Stomach (tissue), 8 donors: ENCODE measurements at regions not wholly inside any gene's neighbourhood (a gene's known extent, or its start where the extent isn't known, plus 50 kb on each side); places are given as distances from the start of the nearest gene placed in this dataset.

ENCODE experiments used
- DNase-seq, 2 donors: peaks; one replicate each; pipeline versions ENCODE4 v3.0.0 to v3.0.0-alpha.2; 2013 to 2019
- H3K27ac ChIP-seq, 5 donors: fragments of 200-600 bp in 4 of 5; sonication (generic) in 4 of 5; one replicate each; pipeline ENCODE4 v1.5.1; 2013 to 2019; ENCODE audit warnings: mild to moderate bottlenecking in 1 of 5, moderate library complexity in 1 of 5
- H3K27me3 ChIP-seq, 3 donors: fragments of 200-600 bp; sonication (generic); one replicate each; pipeline ENCODE4 v1.5.1; 2017 to 2019; ENCODE audit warnings: mixed run types in 1 of 3
- H3K36me3 ChIP-seq, 4 donors: fragments of 200-600 bp; sonication (generic); 1 replicate in 3 of 4; 2 replicates in 1 of 4; pipeline ENCODE4 v1.5.1; 2016 to 2019
- H3K4me1 ChIP-seq, 4 donors: fragments of 200-600 bp; sonication (generic); one replicate each; pipeline ENCODE4 v1.5.1; 2016 to 2019
- H3K4me3 ChIP-seq, 4 donors: fragments of 200-600 bp; sonication (generic) in 3 of 4; one replicate each; pipeline ENCODE4 v1.5.1; 2016 to 2019; ENCODE audit warnings: mild to moderate bottlenecking in 1 of 4
- H3K9me3 ChIP-seq, 4 donors: fragments of 200-600 bp; sonication (generic); one replicate each; pipeline ENCODE4 v1.5.1; 2016 to 2019
- EP300 ChIP-seq: sonication (generic); formaldehyde crosslinking; IDR thresholded peaks from one replicate; pipeline ENCODE4 v1.6.1; 2017; ENCODE audit warnings: antibody characterized with exemption
- POLR2A ChIP-seq, 4 donors: fragments of 450-650 bp; IDR thresholded peaks; one replicate each; pipeline ENCODE4 v1.6.1; 2016; ENCODE audit warnings: antibody characterized with exemption in 4 of 4, control low read depth in 2 of 4, mild to moderate bottlenecking in 1 of 4, moderate library complexity in 1 of 4
- POLR2AphosphoS5 ChIP-seq, 3 donors: sonication (generic); formaldehyde crosslinking; IDR thresholded peaks; one replicate each; pipeline ENCODE4 v1.6.1; 2016; ENCODE audit warnings: antibody characterized with exemption in 3 of 3
- WGBS, 5 donors: extraction: QIAGEN DNeasy Blood & Tissue Kit in 3 of 5; methylation state at CpG; one replicate each; pipeline versions ENCODE4 v1.1.5 to v1.1.7; 2013 to 2018; 5-methylcytosine and 5-hydroxymethylcytosine counted together
- intact Hi-C: fragments of 100-400 bp; cut with DNase I; formaldehyde crosslinking; loops from one replicate; pipeline ENCODE4 v1.15.1; 2023; ENCODE audit warnings: low total_unique reads
- TF ChIP-seq, protein P1 (sequence below), 7 experiments: fragments of 450-650 bp in 4 of 7; fragments of 200-600 bp in 3 of 7; sonication (generic) in 3 of 7; IDR thresholded peaks; one replicate each; pipeline ENCODE4 v1.5.1; 2016 to 2019; ENCODE audit warnings: antibody characterized with exemption in 7 of 7, control low read depth in 2 of 7, mild to moderate bottlenecking in 1 of 7
- donor health status: healthy with polysubstance abuse.
- donor health status: Bipolar disorder and iron deficiency.
- donor health status: healthy.

DNA sequence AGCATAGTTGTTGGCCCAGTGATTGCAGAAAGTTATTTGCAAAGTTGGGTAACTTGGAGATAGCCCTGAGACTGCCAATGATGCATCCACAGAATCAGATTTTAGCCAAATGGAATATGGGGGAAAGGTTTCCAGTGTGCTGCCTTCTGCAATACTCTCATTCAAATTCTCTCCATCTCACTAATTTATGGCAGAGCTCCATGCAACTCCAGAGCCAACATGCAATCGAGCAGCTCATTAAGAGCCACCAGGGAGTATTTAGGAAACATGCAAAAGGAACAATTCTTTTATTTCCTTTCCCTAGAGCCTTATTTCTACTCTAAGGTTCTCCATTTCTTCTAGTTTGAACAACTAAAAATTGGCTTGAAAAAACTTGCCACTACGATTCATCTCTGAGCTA, 135.9 kb upstream of the MARCHF11 start:
- Histone ChIP-seq H3K27me3 (no peaks in the 10 kb centered on the region), H3K9me3 (peaks cover 0 to 9% (median 2%) of the 10 kb centered on the region in 4 donors), H3K27ac (no peak overlapping the region), H3K4me1 (no peaks in the 10 kb centered on the region), H3K4me3 (no peak overlapping the region), H3K36me3 (no peaks in the 10 kb centered on the region)
- no peak for DNase-seq
- WGBS, 5 donors: 64 to 78% (median 74%) methylated on average over 2 of the region's 2 CpGs
- TF ChIP-seq EP300 (no peak), POLR2A (IDR thresholded peaks at IDR 0.05) (no peak), POLR2AphosphoS5 (IDR thresholded peaks at IDR 0.05) (no peak)
- TF ChIP-seq, protein P1, sequence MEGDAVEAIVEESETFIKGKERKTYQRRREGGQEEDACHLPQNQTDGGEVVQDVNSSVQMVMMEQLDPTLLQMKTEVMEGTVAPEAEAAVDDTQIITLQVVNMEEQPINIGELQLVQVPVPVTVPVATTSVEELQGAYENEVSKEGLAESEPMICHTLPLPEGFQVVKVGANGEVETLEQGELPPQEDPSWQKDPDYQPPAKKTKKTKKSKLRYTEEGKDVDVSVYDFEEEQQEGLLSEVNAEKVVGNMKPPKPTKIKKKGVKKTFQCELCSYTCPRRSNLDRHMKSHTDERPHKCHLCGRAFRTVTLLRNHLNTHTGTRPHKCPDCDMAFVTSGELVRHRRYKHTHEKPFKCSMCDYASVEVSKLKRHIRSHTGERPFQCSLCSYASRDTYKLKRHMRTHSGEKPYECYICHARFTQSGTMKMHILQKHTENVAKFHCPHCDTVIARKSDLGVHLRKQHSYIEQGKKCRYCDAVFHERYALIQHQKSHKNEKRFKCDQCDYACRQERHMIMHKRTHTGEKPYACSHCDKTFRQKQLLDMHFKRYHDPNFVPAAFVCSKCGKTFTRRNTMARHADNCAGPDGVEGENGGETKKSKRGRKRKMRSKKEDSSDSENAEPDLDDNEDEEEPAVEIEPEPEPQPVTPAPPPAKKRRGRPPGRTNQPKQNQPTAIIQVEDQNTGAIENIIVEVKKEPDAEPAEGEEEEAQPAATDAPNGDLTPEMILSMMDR (IDR thresholded peaks at IDR 0.05): no peak
- intact Hi-C loops: no loop called here

DNA sequence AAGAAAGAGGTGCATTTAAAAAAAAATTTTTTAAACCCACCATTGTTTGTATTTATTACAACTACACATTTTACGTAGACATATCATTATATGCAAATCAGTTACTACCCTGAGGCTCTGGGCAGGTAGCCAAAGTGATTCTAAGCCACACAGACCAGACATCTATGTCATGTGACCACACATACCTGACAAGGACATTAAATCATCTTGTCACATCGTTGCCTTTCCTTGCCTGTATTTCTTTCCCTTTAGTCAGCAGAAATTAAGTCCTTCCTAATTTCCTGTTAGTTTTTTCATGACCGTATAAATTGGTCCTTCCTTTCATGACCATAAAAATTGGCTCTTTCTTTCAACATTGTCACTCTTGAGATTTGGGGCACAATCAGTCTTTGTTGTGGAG, 134.2 kb upstream of the MARCHF11 start:
- TF ChIP-seq, protein P1 (IDR thresholded peaks at IDR 0.05): no peak
- TF ChIP-seq POLR2AphosphoS5 (IDR thresholded peaks at IDR 0.05) (no peak), EP300 (no peak), POLR2A (IDR thresholded peaks at IDR 0.05) (no peak)
- no peak overlapping the region for H3K27ac ChIP-seq
- H3K36me3 ChIP-seq: no peaks in the 10 kb centered on the region
- H3K4me1 ChIP-seq: no peaks in the 10 kb centered on the region
- peaks cover 0 to 9% (median 2%) of the 10 kb centered on the region in 4 donors for H3K9me3 ChIP-seq
- DNase-seq: no peak
- H3K27me3 ChIP-seq: no peaks in the 10 kb centered on the region
- WGBS, 5 donors: 47 to 62% (median 54%) methylated on average over 3 of the region's 3 CpGs
- intact Hi-C loops: no loop called here
- H3K4me3 ChIP-seq: no peak overlapping the region

DNA sequence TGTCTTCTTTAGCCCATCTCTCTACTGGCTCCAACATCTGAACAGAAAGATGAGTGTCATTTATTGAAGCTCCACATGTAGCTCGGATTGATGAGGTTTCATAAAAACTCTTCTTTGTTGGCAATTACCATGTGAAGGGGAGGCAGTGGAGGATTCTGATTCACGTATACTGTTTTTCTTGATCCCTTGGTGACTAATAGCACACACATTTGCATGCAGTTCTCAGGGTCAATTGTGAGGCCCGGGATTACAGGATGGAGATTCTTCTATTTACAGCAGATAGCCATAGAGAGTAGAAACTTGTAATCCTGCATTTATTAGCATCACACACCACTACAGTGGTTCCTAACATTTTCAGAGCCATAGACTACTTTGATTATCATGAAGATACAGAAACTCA, 133.2 kb upstream of the MARCHF11 start:
- Histone ChIP-seq H3K4me3 (no peak overlapping the region), H3K27me3 (no peaks in the 10 kb centered on the region), H3K36me3 (no peaks in the 10 kb centered on the region), H3K27ac (no peak overlapping the region), H3K4me1 (no peaks in the 10 kb centered on the region), H3K9me3 (peaks cover 0 to 9% (median 2%) of the 10 kb centered on the region in 4 donors)
- no peak for DNase-seq
- 53 to 72% (median 66%) methylated on average over 3 of the region's 3 CpGs for WGBS, 5 donors
- TF ChIP-seq, protein P1 (IDR thresholded peaks at IDR 0.05): no peak
- TF ChIP-seq EP300: no peak
- TF ChIP-seq POLR2A (IDR thresholded peaks at IDR 0.05): no peak
- no peak for TF ChIP-seq POLR2AphosphoS5 (IDR thresholded peaks at IDR 0.05)
- intact Hi-C loops: no loop called here

DNA sequence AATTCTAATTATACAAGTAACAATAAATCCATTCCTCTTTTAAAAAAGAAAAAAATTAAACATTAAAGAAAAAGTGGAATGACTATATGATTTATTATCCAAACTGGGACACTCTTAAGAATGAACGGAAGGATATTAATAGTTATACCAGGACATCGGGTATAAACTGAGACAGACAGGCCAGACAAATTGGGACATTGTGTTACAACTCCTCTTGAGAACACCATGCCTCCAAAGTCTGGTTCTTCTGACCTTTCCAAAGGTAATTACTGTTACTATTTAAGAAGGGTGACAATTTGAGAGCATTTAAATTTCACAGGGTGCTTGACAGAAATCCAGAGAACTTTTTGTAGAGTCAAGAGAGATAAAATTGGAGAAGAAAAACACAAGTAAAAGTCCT, 132.1 kb upstream of the MARCHF11 start:
- TF ChIP-seq EP300 (no peak), POLR2AphosphoS5 (IDR thresholded peaks at IDR 0.05) (no peak), POLR2A (IDR thresholded peaks at IDR 0.05) (no peak)
- TF ChIP-seq, protein P1 (IDR thresholded peaks at IDR 0.05): no peak
- Histone ChIP-seq H3K27me3 (no peaks in the 10 kb centered on the region), H3K27ac (no peak overlapping the region), H3K4me3 (no peak overlapping the region), H3K9me3 (peaks cover 0 to 9% (median 2%) of the 10 kb centered on the region in 4 donors), H3K4me1 (no peaks in the 10 kb centered on the region), H3K36me3 (no peaks in the 10 kb centered on the region)
- intact Hi-C loops: no loop called here
- WGBS, 5 donors: 86 to 90% (median 87%) methylated on average over 2 of the region's 2 CpGs
- no peak for DNase-seq
